Uterus (tissue), 3 donors: ENCODE measurements at regions not wholly inside any gene's neighbourhood (a gene's known extent, or its start where the extent isn't known, plus 50 kb on each side); places are given as distances from the start of the nearest gene placed in this dataset.

Experiments used
- DNase-seq, 2 donors: peaks; one replicate each; pipeline ENCODE4 v3.0.0-alpha.2; 2019 to 2020
- H3K27ac ChIP-seq, 2 donors: fragments of 200-600 bp; sonication (generic); 1 replicate in 1 of 2; 2 replicates in 1 of 2; pipeline ENCODE4 v1.5.1; 2016 to 2018
- H3K27me3 ChIP-seq, 2 donors: fragments of 200-600 bp; sonication (generic); one replicate each; pipeline ENCODE4 v1.5.1; 2018 to 2019; ENCODE audit warnings: control low read depth in 1 of 2
- H3K36me3 ChIP-seq, 2 donors: fragments of 200-600 bp; sonication (generic); one replicate each; pipeline ENCODE4 v1.5.1; 2019; ENCODE audit warnings: control low read depth in 1 of 2
- H3K4me1 ChIP-seq, 2 donors: fragments of 200-600 bp; sonication (generic); one replicate each; pipeline ENCODE4 v1.5.1; 2018 to 2019; ENCODE audit warnings: control low read depth in 1 of 2
- H3K4me3 ChIP-seq, 2 donors: fragments of 200-600 bp; sonication (generic); 1 replicate in 1 of 2; 2 replicates in 1 of 2; pipeline ENCODE4 v1.5.1; 2018 to 2019; ENCODE audit warnings: mild to moderate bottlenecking in 1 of 2
- H3K9me3 ChIP-seq, 2 donors: fragments of 200-600 bp; sonication (generic); one replicate each; pipeline ENCODE4 v1.5.1; 2019; ENCODE audit warnings: control low read depth in 1 of 2
- CTCF ChIP-seq, 4 experiments: fragments of 200-600 bp in 2 of 4; fragments of 450-650 bp in 2 of 4; sonication (generic) in 2 of 4; IDR thresholded peaks; one replicate each; pipeline ENCODE4 v1.5.1; 2016 to 2019; ENCODE audit warnings: antibody characterized with exemption in 4 of 4, mild to moderate bottlenecking in 2 of 4, moderate library complexity in 1 of 4
- POLR2A ChIP-seq, 2 donors: fragments of 450-650 bp; IDR thresholded peaks; one replicate each; pipeline ENCODE4 v1.6.1; 2016; ENCODE audit warnings: antibody characterized with exemption in 2 of 2, mild to moderate bottlenecking in 1 of 2, moderate library complexity in 1 of 2
- intact Hi-C: fragments of 100-400 bp; cut with DNase I; formaldehyde crosslinking; loops from one replicate; pipeline ENCODE4 v1.15.1; 2023; ENCODE audit warnings: low total_unique reads
- donor health status: DM: yes; HTN: yes; CAD: no.

DNA sequence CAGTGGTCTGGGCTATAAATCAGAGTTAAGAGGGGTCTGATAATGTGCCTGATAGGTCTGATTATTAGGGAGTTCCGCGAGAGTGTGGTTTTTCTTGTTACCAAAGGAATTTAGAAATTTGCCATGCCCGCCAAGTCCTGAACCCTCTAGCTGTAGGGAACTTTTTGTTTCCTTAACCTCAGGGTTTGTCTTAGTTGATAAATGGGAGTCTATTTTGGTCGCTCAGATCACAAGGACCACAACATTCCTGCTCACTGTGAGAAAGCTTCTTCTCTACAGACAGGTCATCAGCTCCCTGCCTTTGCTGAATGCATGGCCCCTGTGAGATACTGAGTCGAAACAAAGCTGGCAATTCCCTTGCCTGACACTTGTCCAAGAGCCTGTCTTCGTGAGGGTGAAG is 497.8 kb downstream of the HS3ST4 start:
- Histone ChIP-seq H3K4me3 (no peak overlapping the region), H3K9me3 (peaks cover 0 to 3% of the 10 kb centered on the region in 2 donors), H3K27ac (no peak overlapping the region), H3K4me1 (no peaks in the 10 kb centered on the region), H3K36me3 (no peaks in the 10 kb centered on the region), H3K27me3 (no peaks in the 10 kb centered on the region)
- no peak for DNase-seq
- intact Hi-C loops, result no loop called here
- TF ChIP-seq POLR2A (IDR thresholded peaks at IDR 0.05), result no peak
- no peak for TF ChIP-seq CTCF (IDR thresholded peaks at IDR 0.05)

DNA sequence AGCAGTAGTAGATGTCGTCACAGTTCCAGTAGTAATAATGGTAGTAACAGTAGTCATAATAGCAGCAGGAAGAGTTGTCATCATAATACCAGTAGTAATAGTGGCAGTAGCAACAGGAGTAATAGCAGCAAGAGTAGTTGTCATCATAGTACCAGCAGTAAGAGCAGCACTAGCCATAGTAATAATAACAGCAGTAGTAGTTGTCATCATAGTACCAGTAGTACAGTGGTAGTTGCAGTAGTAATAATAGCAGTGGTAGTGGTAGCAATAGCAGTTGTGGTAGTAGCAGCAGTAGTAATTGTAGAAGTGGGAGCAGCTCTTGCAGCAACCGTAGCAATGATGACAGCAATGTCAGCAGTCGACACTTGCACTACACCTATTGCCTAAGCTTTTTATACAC is 502.8 kb downstream of the HS3ST4 start:
- H3K36me3 ChIP-seq, result no peaks in the 10 kb centered on the region
- no peaks in the 10 kb centered on the region for H3K27me3 ChIP-seq
- H3K4me1 ChIP-seq, result no peaks in the 10 kb centered on the region
- intact Hi-C loops, result no loop called here
- H3K4me3 ChIP-seq, result no peak overlapping the region
- peaks cover 0 to 3% of the 10 kb centered on the region in 2 donors for H3K9me3 ChIP-seq
- no peak overlapping the region for H3K27ac ChIP-seq
- TF ChIP-seq CTCF (IDR thresholded peaks at IDR 0.05), result no peak
- no peak for TF ChIP-seq POLR2A (IDR thresholded peaks at IDR 0.05)
- DNase-seq, result no peak

DNA sequence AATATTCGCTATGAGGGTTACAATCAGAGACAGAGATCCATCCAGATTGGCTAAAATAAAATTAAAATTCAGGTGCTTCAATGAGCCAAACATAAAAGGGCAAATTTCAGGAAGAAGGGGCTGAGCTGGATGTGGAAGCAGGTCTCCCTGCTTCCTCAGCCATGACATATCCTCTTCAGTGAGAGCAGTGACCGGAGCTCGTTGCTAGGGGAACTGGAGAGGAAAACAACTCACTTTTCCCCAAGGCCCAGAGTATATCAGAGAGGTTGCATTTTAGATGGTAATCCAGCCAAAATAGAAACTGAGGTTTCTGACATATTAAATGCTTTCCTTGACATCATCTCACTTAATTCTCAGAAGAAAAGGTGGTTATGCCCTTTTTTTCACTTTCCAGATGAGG is 503.5 kb downstream of the HS3ST4 start:
- intact Hi-C loops, result no loop called here
- no peak overlapping the region for H3K27ac ChIP-seq
- H3K9me3 ChIP-seq, result peaks cover 0 to 3% of the 10 kb centered on the region in 2 donors
- TF ChIP-seq POLR2A (IDR thresholded peaks at IDR 0.05) (no peak), CTCF (IDR thresholded peaks at IDR 0.05) (no peak)
- H3K27me3 ChIP-seq, result no peaks in the 10 kb centered on the region
- H3K4me1 ChIP-seq, result no peaks in the 10 kb centered on the region
- no peak overlapping the region for H3K4me3 ChIP-seq
- no peaks in the 10 kb centered on the region for H3K36me3 ChIP-seq
- no peak for DNase-seq

DNA sequence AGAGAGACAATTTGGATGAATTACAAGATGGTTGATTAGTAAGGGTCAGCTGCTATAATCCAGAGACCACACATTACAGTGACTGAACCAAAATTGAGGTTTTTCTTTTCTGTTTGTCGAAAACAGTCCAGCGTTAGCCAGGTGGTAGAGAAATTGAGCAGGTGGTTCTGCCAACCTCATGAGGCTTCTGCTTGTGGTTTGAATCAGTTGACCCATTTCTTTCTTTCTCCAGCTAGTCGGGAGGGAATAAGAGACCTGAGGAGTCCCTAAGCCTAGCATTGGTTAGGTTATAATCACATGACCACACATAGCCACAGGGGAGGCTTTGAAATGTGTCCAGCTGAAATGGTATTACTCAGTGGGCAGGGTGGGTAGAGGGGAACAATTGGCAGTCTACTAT is 504.6 kb downstream of the HS3ST4 start:
- H3K27me3 ChIP-seq, result no peaks in the 10 kb centered on the region
- no peak for DNase-seq
- H3K9me3 ChIP-seq, result peaks cover 0 to 3% of the 10 kb centered on the region in 2 donors
- no peaks in the 10 kb centered on the region for H3K4me1 ChIP-seq
- no peaks in the 10 kb centered on the region for H3K36me3 ChIP-seq
- intact Hi-C loops, result no loop called here
- no peak overlapping the region for H3K27ac ChIP-seq
- TF ChIP-seq CTCF (IDR thresholded peaks at IDR 0.05), result no peak
- H3K4me3 ChIP-seq, result no peak overlapping the region

DNA sequence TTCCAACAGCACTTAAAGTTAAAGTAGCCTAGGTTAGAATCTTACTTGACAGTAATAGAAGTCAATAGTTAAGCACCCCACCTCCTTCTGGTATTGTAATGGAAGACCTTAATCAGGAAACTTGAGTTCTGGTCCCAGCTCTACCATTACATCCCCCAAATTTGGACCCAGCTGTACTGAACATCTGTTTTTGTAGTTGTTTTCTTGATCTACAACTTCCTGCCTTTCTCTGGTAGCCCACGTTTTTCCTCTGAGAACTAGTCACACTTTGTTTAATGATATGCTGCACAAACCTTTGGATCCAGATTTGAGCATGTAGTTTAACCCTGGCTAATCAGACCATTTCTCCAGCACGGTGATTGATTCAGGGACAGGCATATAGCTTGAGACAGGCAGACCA is 505.0 kb downstream of the HS3ST4 start:
- DNase-seq, result no peak
- Histone ChIP-seq H3K27me3 (no peaks in the 10 kb centered on the region), H3K4me1 (no peaks in the 10 kb centered on the region), H3K4me3 (no peak overlapping the region), H3K9me3 (peaks cover 0 to 3% of the 10 kb centered on the region in 2 donors), H3K36me3 (no peaks in the 10 kb centered on the region), H3K27ac (no peak overlapping the region)
- intact Hi-C loops, result no loop called here
- no peak for TF ChIP-seq CTCF (IDR thresholded peaks at IDR 0.05)
- no peak for TF ChIP-seq POLR2A (IDR thresholded peaks at IDR 0.05)
